Stimulated activated CD4-positive, alpha-beta T cell treated with anti-CD3 and anti-CD28 coated beads, Interleukin-15, amount 100 ng/mL, for 1 hour (primary cell): ENCODE measurements at regions not wholly inside any gene's neighbourhood (a gene's known extent, or its start where the extent isn't known, plus 50 kb on each side); places are given as distances from the start of the nearest gene placed in this dataset.
"Not testable (repeated sequence)": the region's sequence is repeated elsewhere in the genome, so short reads cannot be mapped to it uniquely, and the experiment has no call there.

Experiments used
- DNase-seq, 2 donors: peaks; one replicate each; pipeline ENCODE4 v3.0.0-alpha.2; 2020; ENCODE audit warnings: low read depth in 1 of 2, low spot score in 1 of 2

GRCh38 chr20:22690616-22691179 is 106.3 kb upstream of the FOXA2 start:
- no peak for DNase-seq

GRCh38 chr20:22691369-22692118 is 107.2 kb upstream of the FOXA2 start:
- DNase-seq: peak in 1 of 2 donors; percentile 8

- no peak for DNase-seq
Observed at GRCh38 chr20:22692119-22692475, 107.7 kb upstream of the FOXA2 start.

GRCh38 chr20:22692620-22693019 is 108.2 kb upstream of the FOXA2 start:
- not testable (repeated sequence) for DNase-seq

- no peak for DNase-seq
Observed at GRCh38 chr20:22696759-22697158, 112.4 kb upstream of the FOXA2 start.

GRCh38 chr20:22698259-22698842 is 114.0 kb upstream of the FOXA2 start:
- DNase-seq: no peak

DNA sequence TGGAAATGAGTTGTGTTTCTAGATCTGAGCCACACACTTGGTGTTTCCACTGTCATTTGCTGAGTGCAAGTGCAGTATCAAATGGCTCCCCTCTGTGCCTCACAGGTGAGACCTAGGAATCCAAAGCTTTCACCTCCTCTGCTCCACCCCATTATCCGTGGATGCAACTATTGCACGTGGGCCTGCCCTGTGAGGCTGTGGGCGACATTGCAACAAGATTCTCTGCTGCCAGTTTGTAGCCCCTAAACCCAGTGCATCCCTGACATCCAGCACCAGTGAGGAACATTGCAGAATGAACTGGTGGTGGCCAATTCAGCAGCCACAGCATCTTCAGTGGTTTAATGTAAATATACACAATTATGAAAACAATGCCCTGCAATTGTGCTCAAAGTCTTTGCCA is 115.0 kb upstream of the FOXA2 start:
- no peak for DNase-seq

GRCh38 chr20:22700367-22700766 is 116.0 kb upstream of the FOXA2 start:
- DNase-seq: no peak

DNA sequence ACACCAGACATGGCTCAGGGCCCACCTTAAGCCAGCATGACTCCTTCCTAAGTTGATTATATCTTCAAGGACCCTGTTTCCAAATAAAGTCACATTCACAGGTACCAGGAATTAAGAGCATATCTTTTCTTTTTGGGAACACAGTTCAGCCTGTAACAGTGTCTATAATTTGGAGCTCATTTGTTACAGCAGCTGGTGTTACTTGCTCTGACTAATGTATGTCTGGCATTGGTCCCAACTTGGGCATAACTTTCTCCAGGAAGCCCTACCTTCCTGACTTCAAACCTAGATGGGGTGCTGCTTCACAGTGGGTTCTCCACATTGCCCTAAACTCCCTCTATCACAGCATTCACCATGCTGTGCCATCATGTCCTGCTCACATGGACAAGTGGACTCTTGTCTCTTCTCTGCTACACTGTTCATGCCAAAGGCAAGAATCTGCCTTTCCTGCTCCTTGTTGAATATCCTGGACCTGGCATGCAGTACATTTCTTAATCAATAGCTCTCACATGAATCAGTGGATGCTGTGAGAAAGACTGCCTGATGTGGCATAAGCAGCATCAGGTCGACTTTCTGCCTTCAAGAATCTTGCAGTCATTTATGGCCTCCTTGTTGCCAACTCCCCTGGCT is 117.4 kb upstream of the FOXA2 start:
- no peak for DNase-seq

DNA sequence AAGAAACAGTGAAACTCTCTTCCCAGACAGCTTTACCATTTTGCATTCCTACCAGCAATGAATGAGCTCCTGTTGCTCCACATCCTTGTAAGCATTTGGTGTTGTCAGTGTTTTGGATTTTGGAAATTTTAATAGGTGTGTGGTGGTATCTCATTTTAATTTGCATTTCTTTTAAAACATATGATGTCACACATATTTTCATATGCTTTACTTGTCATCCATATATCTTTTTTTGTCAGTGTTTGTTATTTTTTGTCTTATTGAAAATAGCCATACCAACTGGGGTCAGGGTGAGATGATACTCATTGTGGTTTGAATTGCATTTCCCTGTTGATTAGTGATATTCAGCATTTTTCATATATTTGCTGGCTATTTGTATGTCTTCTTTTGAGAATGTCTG is 119.5 kb upstream of the FOXA2 start:
- no peak for DNase-seq

GRCh38 chr20:22711971-22712755 is 127.8 kb upstream of the FOXA2 start:
- DNase-seq: no peak

GRCh38 chr20:22716821-22717351 is 132.5 kb upstream of the FOXA2 start:
- no peak for DNase-seq

GRCh38 chr20:22717466-22717865 is 133.1 kb upstream of the FOXA2 start:
- no peak for DNase-seq

DNA sequence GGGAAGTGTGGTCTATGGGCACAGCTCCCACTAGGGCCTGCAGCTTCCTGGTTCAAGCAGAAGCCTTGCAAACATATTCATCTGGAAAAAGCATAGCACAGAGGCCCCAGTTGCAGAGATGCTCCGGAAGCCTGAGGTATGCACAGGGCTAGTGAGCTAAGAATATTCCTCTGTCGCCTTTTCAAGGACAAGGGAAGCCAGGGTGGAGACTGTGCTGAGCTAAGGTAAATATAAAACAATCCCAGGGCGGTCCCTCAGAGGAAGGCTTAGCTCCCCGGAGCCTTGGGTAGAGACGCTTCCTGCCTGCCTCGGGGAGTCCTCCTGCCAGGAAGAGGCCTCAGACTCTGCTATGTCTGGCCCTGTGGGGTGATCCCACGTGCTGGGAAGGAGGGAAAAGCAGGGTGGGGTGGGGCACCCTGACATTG is 134.8 kb upstream of the FOXA2 start:
- no peak for DNase-seq

DNA sequence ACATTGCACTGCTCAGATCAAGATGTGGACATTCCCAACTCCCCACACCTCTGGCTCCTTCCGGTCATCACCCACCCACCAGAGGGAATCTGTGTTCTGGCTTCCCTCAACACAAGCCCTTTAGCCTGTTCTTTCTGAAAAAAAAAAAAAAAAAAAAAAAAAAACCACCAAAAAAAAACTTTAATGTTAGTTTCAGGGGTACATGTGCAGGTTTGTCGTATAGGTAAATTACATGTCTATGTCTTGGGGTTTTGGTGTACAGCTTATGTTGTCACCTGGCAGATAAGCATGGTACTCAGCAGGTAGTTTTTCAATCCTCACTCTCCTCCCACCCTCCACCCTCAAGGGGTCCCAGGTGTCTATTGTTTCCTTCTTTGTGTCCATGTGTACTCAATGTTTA is 135.8 kb upstream of the FOXA2 start:
- DNase-seq: no peak

GRCh38 chr20:22722811-22723210 is 138.4 kb upstream of the FOXA2 start:
- no peak for DNase-seq

DNA sequence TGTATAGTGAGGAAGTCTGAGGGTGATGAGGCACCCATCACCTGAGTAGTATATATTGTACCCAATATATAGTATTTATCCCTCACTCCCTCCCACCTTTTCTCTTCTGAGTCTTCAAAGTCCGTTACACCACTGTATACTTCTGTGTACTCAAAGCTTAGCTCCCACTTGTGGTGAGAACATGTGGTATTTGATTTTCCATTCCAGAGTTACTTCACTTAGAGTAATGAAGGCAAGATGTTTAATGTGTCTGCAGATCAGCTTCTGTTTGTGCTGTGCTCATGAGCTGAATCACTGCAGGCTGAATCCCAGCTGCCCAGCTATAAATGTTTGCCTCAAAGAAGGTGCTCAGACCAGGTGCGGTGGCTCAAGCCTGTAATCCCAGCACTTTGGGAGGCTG is 139.3 kb upstream of the FOXA2 start:
- no peak for DNase-seq

DNA sequence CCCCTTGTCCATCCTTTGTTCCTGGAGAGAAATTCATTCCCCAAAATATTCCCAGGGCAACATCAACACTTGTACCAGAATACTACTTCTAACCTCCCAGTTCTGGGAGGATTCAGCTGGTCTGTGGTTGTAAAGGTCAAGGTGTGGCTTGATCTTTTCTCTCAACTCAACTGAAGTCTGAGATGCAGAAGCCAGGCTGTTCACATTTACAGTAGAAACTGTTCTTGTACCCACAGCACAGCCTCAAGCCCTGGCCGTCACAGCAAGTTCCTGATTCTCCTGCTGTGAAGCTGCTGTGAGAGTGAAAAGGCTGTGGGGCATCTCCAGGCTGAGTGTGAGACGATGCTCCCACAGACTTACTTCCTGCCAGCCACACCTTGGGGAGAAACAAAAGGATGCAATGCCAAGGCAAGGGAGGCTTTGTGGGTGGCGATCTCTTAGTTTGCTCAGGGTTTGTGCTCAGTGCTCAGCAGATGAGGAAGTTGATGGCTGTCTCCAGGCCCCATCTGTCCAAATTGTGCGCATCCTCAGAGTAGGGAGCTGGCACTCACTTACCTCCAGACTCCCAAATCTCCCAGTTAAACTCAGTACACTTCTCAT is 143.9 kb upstream of the FOXA2 start:
- DNase-seq: no peak

DNA sequence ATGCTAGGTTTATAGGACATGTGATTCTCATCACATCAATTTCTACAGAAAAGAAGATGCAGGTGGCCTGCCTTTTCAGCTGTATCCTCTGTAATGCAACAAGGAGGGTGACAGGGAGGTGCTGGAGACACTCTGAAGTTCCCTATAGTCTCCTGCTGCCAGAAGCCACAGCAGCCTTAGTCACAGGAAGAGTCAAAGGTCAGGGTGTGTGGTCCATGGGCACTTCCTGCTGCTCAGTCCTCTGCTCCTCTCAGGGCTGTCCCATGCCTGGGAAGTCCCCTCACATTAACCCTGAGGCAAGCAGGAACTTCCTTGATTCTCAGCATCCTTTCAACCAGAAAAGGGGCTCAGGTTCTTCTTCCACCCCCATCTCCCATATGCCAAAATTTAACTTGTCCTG is 144.8 kb upstream of the FOXA2 start:
- DNase-seq: no peak

DNA sequence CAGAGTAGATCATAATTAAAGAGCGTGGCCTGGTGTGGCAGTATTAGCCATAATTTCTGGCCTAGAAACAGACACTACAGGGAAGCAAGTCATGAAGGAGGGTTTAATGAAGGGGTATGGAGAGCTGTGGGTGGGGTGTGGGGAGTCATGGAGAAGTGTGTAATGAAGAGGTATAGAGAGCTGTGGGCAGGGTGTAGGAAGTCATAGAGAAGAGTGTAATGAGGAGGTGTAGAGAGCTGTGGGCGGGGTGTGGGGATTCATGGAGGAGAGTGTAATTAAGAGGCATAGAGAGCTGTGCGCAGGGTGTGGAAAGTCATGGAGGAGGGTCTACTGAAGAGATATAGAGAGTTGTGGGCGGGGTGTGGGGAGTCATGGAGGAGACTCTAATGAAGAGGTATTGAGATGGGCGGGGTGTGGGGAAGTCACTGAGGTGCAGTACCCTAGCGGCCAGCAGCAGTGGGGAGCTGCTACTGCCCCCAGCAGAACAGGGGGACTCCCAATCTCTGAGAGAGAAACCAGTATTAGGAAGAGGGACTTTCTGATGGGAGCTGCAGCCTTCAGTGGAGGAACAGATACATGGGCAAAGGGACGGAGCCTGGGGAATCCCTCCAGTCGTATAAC is 145.4 kb upstream of the FOXA2 start:
- no peak for DNase-seq
